Right atrium auricular region (tissue), 2 donors: ENCODE measurements at regions not wholly inside any gene's neighbourhood (a gene's known extent, or its start where the extent isn't known, plus 50 kb on each side); places are given as distances from the start of the nearest gene placed in this dataset.

Experiments
- DNase-seq: peaks from one replicate; pipeline ENCODE4 v3.0.0-alpha.2; 2019; ENCODE audit warnings: low spot score
- H3K27ac ChIP-seq, 2 donors: fragments of 200-600 bp; sonication (generic); 1 replicate in 1 of 2; 2 replicates in 1 of 2; pipeline ENCODE4 v1.5.1; 2016 to 2019
- H3K27me3 ChIP-seq, 2 donors: fragments of 200-600 bp; sonication (generic); one replicate each; pipeline versions ENCODE4 v1.5.1 to v1.6.0; 2017 to 2019
- H3K36me3 ChIP-seq: fragments of 200-600 bp; sonication (generic); one replicate; pipeline ENCODE4 v1.5.1; 2016
- H3K4me1 ChIP-seq, 2 donors: fragments of 200-600 bp; sonication (generic); one replicate each; pipeline versions ENCODE4 v1.5.1 to v1.6.0; 2017 to 2019
- H3K4me3 ChIP-seq, 2 donors: fragments of 200-600 bp; sonication (generic); 1 replicate in 1 of 2; 2 replicates in 1 of 2; pipeline ENCODE4 v1.5.1; 2017 to 2019; ENCODE audit warnings: mild to moderate bottlenecking in 1 of 2, moderate library complexity in 1 of 2
- H3K9me3 ChIP-seq, 2 donors: fragments of 200-600 bp; sonication (generic); one replicate each; pipeline ENCODE4 v1.5.1; 2019
- CTCF ChIP-seq, 2 donors: fragments of 200-600 bp; sonication (generic); IDR thresholded peaks; one replicate each; pipeline ENCODE4 v1.5.1; 2019; ENCODE audit warnings: antibody characterized with exemption in 2 of 2

GRCh38 chr19:28456252-28456651, 756.7 kb downstream of the UQCRFS1 start:
- H3K4me1 ChIP-seq, result no peaks in the 10 kb centered on the region
- no peaks in the 10 kb centered on the region for H3K36me3 ChIP-seq
- no peak overlapping the region for H3K27ac ChIP-seq
- no peak overlapping the region for H3K4me3 ChIP-seq
- H3K9me3 ChIP-seq, result no peaks in the 10 kb centered on the region
- no peak for TF ChIP-seq CTCF (IDR thresholded peaks at IDR 0.05)
- no peak for DNase-seq
- no peaks in the 10 kb centered on the region for H3K27me3 ChIP-seq

GRCh38 chr19:28454083-28454482, 758.9 kb downstream of the UQCRFS1 start:
- no peaks in the 10 kb centered on the region for H3K9me3 ChIP-seq
- no peaks in the 10 kb centered on the region for H3K36me3 ChIP-seq
- H3K4me3 ChIP-seq, result no peak overlapping the region
- TF ChIP-seq CTCF (IDR thresholded peaks at IDR 0.05), result no peak
- no peaks in the 10 kb centered on the region for H3K4me1 ChIP-seq
- no peak overlapping the region for H3K27ac ChIP-seq
- no peaks in the 10 kb centered on the region for H3K27me3 ChIP-seq
- no peak for DNase-seq

- TF ChIP-seq CTCF (IDR thresholded peaks at IDR 0.05), result no peak
- no peak for DNase-seq
- H3K4me1 ChIP-seq, result no peaks in the 10 kb centered on the region
- no peaks in the 10 kb centered on the region for H3K9me3 ChIP-seq
- H3K4me3 ChIP-seq, result no peak overlapping the region
- no peaks in the 10 kb centered on the region for H3K36me3 ChIP-seq
- H3K27me3 ChIP-seq, result no peaks in the 10 kb centered on the region
- no peak overlapping the region for H3K27ac ChIP-seq
These were observed 759.5 kb downstream of the UQCRFS1 start for GRCh38 chr19:28453420-28453819.

- Histone ChIP-seq H3K4me1 (no peaks in the 10 kb centered on the region), H3K36me3 (no peaks in the 10 kb centered on the region), H3K27me3 (no peaks in the 10 kb centered on the region), H3K9me3 (no peaks in the 10 kb centered on the region), H3K27ac (no peak overlapping the region), H3K4me3 (no peak overlapping the region)
- no peak for TF ChIP-seq CTCF (IDR thresholded peaks at IDR 0.05)
- DNase-seq, result no peak
These were observed 763.1 kb downstream of the UQCRFS1 start for GRCh38 chr19:28449803-28450202.

- no peaks in the 10 kb centered on the region for H3K4me1 ChIP-seq
- no peaks in the 10 kb centered on the region for H3K27me3 ChIP-seq
- H3K9me3 ChIP-seq, result no peaks in the 10 kb centered on the region
- H3K4me3 ChIP-seq, result no peak overlapping the region
- no peak for TF ChIP-seq CTCF (IDR thresholded peaks at IDR 0.05)
- no peak overlapping the region for H3K27ac ChIP-seq
- H3K36me3 ChIP-seq, result no peaks in the 10 kb centered on the region
- DNase-seq, result no peak
These were observed 766.4 kb downstream of the UQCRFS1 start for GRCh38 chr19:28446511-28446910.

- H3K4me1 ChIP-seq, result no peaks in the 10 kb centered on the region
- no peak for TF ChIP-seq CTCF (IDR thresholded peaks at IDR 0.05)
- H3K9me3 ChIP-seq, result no peaks in the 10 kb centered on the region
- H3K36me3 ChIP-seq, result no peaks in the 10 kb centered on the region
- no peaks in the 10 kb centered on the region for H3K27me3 ChIP-seq
- H3K4me3 ChIP-seq, result no peak overlapping the region
- no peak for DNase-seq
- H3K27ac ChIP-seq, result no peak overlapping the region
These were observed 767.1 kb downstream of the UQCRFS1 start for GRCh38 chr19:28445826-28446225.
